K562 (cell line): ENCODE measurements at regions not wholly inside any gene's neighbourhood (a gene's known extent, or its start where the extent isn't known, plus 50 kb on each side); places are given as distances from the start of the nearest gene placed in this dataset.

Source experiments
- ATAC-seq: fragments of 200-7000 bp; cut with Tn5 transposase; 3 replicates; pipeline ENCODE4 v1.9.1; 2020; ENCODE audit warnings: moderate library complexity
- BruUV-seq: library from RNA; stranded (reverse); fragments of 400-500 nt; replicated peaks from 2 replicates; lab custom pipeline; 2021; lab: Mats Ljungman, UMichigan
- CTCF ChIA-PET: fragments of 300-600 bp; formaldehyde crosslinking; extraction: SDS; loops from one replicate; lab custom pipeline; 2021; ENCODE audit warnings: low intra/inter-chr PET ratio; lab: Yijun Ruan, JAX
- POLR2A ChIA-PET: fragments of 300-600, 350-650 bp; sonication (Branson Sonifier 250); formaldehyde crosslinking; extraction: SDS; loops from one replicate; lab custom pipeline; 2021; ENCODE audit warnings: antibody characterized with exemption, inconsistent platforms; lab: Yijun Ruan, JAX
- DNase-seq, 4 experiments: peaks; one replicate each; pipeline versions ENCODE4 v3.0.0 to v3.0.0-alpha.2; 2011 to 2018; ENCODE audit warnings: low spot score in 3 of 4, mixed read lengths in 3 of 4; ENCODE audit errors: extremely low read depth in 1 of 4
- FAIRE-seq: peaks from 2 replicates; lab custom pipeline; 2011; peaks lifted over from hg19 to GRCh38; lab: Jason Lieb, UNC
- H2AFZ ChIP-seq: 2 replicates; pipeline ENCODE4 v1.6.0; 2011; ENCODE audit warnings: low read depth, low read length, control low read depth, inconsistent platforms
- H3K27ac ChIP-seq: fragments of 200-600 bp; 3 replicates; pipeline ENCODE4 v1.8.0; 2011; ENCODE audit warnings: low read depth, mild to moderate bottlenecking, control low read depth, inconsistent platforms, low read length, moderate library complexity, mixed read lengths; ENCODE audit errors: extremely low read depth
- H3K27me3 ChIP-seq, 2 experiments: fragments of 300-600 bp in 1 of 2; 2 replicates in 1 of 2; 3 replicates in 1 of 2; pipeline versions ENCODE4 v1.6.0 to v1.8.0; 2011; ENCODE audit warnings: inconsistent platforms in 2 of 2, low read length in 2 of 2, mild to moderate bottlenecking in 1 of 2, mixed read lengths in 1 of 2, moderate library complexity in 1 of 2; ENCODE audit not compliant: control insufficient read depth in 2 of 2, insufficient read depth in 2 of 2
- H3K36me3 ChIP-seq: fragments of 300-600 bp; 3 replicates; pipeline ENCODE4 v1.8.0; 2011; ENCODE audit warnings: mild to moderate bottlenecking, low read length, inconsistent platforms; ENCODE audit not compliant: control insufficient read depth, insufficient read depth
- H3K4me1 ChIP-seq, 2 experiments: fragments of 200-600 bp in 1 of 2; replicated peaks in 1 of 2; 2 replicates in 1 of 2; 3 replicates in 1 of 2; pipeline versions ENCODE4 v1.5.1 to v1.8.0; 2011; ENCODE audit warnings: inconsistent platforms in 2 of 2, low read length in 2 of 2, mild to moderate bottlenecking in 1 of 2, mixed read lengths in 1 of 2, moderate library complexity in 1 of 2; ENCODE audit not compliant: control insufficient read depth in 2 of 2, insufficient read depth in 2 of 2
- H3K4me2 ChIP-seq: 2 replicates; pipeline ENCODE4 v1.6.1; 2011; ENCODE audit warnings: low read length, control low read depth, inconsistent platforms, mixed read lengths; ENCODE audit not compliant: insufficient read depth
- H3K4me3 ChIP-seq: fragments of 200-600 bp; sonication (generic), shearing (Covaris generic); 2 replicates; pipeline ENCODE4 v1.5.1; 2016; ENCODE audit warnings: control low read depth, inconsistent platforms
- H3K79me2 ChIP-seq: fragments of 200-600 bp; 3 replicates; pipeline ENCODE4 v1.8.0; 2011; ENCODE audit warnings: low read length, inconsistent platforms; ENCODE audit not compliant: control insufficient read depth, insufficient read depth
- H3K9ac ChIP-seq, 2 experiments: 2 replicates each; pipeline versions ENCODE4 v1.6.0 to v1.6.1; 2011; ENCODE audit warnings: low read depth in 2 of 2, low read length in 2 of 2, control low read depth in 1 of 2, inconsistent platforms in 1 of 2, mild to moderate bottlenecking in 1 of 2, mixed read lengths in 1 of 2; ENCODE audit not compliant: insufficient read depth in 1 of 2
- H3K9me1 ChIP-seq: one replicate; pipeline ENCODE4 v1.6.0; 2011; ENCODE audit warnings: inconsistent platforms, mild to moderate bottlenecking, low read length, moderate library complexity; ENCODE audit not compliant: control insufficient read depth, insufficient read depth
- H3K9me3 ChIP-seq: replicated peaks from 2 replicates; pipeline ENCODE4 v1.5.1; 2011; ENCODE audit warnings: low read depth, low read length, inconsistent platforms; ENCODE audit not compliant: control insufficient read depth, insufficient read depth
- H4K20me1 ChIP-seq: replicated peaks from 2 replicates; pipeline ENCODE4 v1.6.1; 2011; ENCODE audit warnings: low read length, inconsistent platforms, mixed read lengths; ENCODE audit not compliant: control insufficient read depth, insufficient read depth
- CEBPB ChIP-seq: fragments of 450-650 bp; IDR thresholded peaks from 2 replicates; pipeline ENCODE4 v1.6.1; 2016; ENCODE audit warnings: missing genetic modification characterization, missing compliant biosample characterization
- CEBPG ChIP-seq, 3 experiments: fragments of 200-800 bp in 1 of 3; sonication (Bioruptor generic) in 1 of 3; sonication (generic) in 1 of 3; formaldehyde crosslinking in 1 of 3; IDR thresholded peaks in 2 of 3; conservative IDR thresholded peaks in 1 of 3; 2 replicates each; pipeline versions ENCODE4 v1.6.1 to v1.8.0; 2016 to 2022; ENCODE audit warnings: missing compliant biosample characterization in 2 of 3, missing genetic modification characterization in 2 of 3, mild to moderate bottlenecking in 1 of 3, missing genetic modification reagents in 1 of 3
- DACH1 ChIP-seq: fragments of 450-650 bp; IDR thresholded peaks from 2 replicates; pipeline ENCODE4 v1.6.1; 2018; ENCODE audit not compliant: partially characterized antibody
- GATA2 ChIP-seq: sonication (generic); formaldehyde crosslinking; IDR thresholded peaks from 2 replicates; pipeline ENCODE4 v1.4.0; 2020; ENCODE audit warnings: mild to moderate bottlenecking, missing genetic modification reagents
- HNRNPK ChIP-seq: fragments of 200-400 bp; formaldehyde crosslinking; IDR thresholded peaks from one replicate; pipeline ENCODE4 v1.6.1; 2018; ENCODE audit warnings: mild to moderate bottlenecking, low read depth, low read length; ENCODE audit not compliant: poor library complexity, severe bottlenecking
- KDM1A ChIP-seq, 2 experiments: fragments of 450-650 bp; IDR thresholded peaks; 2 replicates each; pipeline ENCODE4 v1.6.1; 2016; ENCODE audit warnings: mild to moderate bottlenecking in 2 of 2
- MEF2D ChIP-seq: conservative IDR thresholded peaks from 2 replicates; pipeline ENCODE4 v1.6.1; 2016; ENCODE audit warnings: low read depth, missing genetic modification characterization, missing compliant biosample characterization
- MTF1 ChIP-seq: fragments of 250-450 bp; sonication (Bioruptor Pico); IDR thresholded peaks from 2 replicates; pipeline ENCODE4 v1.9.0; 2021; ENCODE audit warnings: moderate library complexity, mild to moderate bottlenecking, inconsistent platforms, borderline replicate concordance
- NR1H2 ChIP-seq: sonication (generic); formaldehyde crosslinking; IDR thresholded peaks from 2 replicates; pipeline ENCODE4 v1.4.0; 2020; ENCODE audit warnings: mild to moderate bottlenecking, missing genetic modification reagents
- RBM25 ChIP-seq: fragments of 200-400 bp; formaldehyde crosslinking; IDR thresholded peaks from 2 replicates; pipeline ENCODE4 v1.6.1; 2018; ENCODE audit warnings: low read length, low read depth, moderate library complexity; ENCODE audit not compliant: severe bottlenecking
- RBM34 ChIP-seq: fragments of 200-400 bp; formaldehyde crosslinking; IDR thresholded peaks from 2 replicates; pipeline ENCODE4 v1.6.1; 2018; ENCODE audit warnings: low read length, borderline replicate concordance; ENCODE audit not compliant: insufficient read depth
- SIRT6 ChIP-seq: IDR thresholded peaks from one replicate; pipeline ENCODE4 v1.6.1; 2012; ENCODE audit warnings: low read depth, mild to moderate bottlenecking, control low read depth, inconsistent platforms, low read length, moderate library complexity
- STAT5A ChIP-seq: IDR thresholded peaks from 2 replicates; pipeline ENCODE4 v1.6.1; 2012; ENCODE audit warnings: low read length, inconsistent platforms, borderline replicate concordance
- SUPT5H ChIP-seq: fragments of 450-650 bp; IDR thresholded peaks from 2 replicates; pipeline ENCODE4 v1.6.1; 2016
- TAL1 ChIP-seq: fragments of 450-650 bp; IDR thresholded peaks from 2 replicates; pipeline ENCODE4 v1.6.1; 2016; ENCODE audit warnings: mild to moderate bottlenecking
- TSC22D4 ChIP-seq: fragments of 450-650 bp; IDR thresholded peaks from 2 replicates; pipeline ENCODE4 v1.6.1; 2016; ENCODE audit warnings: missing genetic modification characterization, missing biosample characterization, control low read depth
- WHSC1 ChIP-seq: IDR thresholded peaks from one replicate; pipeline ENCODE4 v1.6.1; 2012; ENCODE audit warnings: low read length, control low read depth, inconsistent platforms
- ZFP36 ChIP-seq: fragments of 150-350 bp; IDR thresholded peaks from 2 replicates; pipeline ENCODE4 v1.6.1; 2018; ENCODE audit warnings: low read length, low read depth; ENCODE audit not compliant: partially characterized antibody
- ZNF197 ChIP-seq: fragments of 200-800 bp; sonication (Bioruptor generic); IDR thresholded peaks from 2 replicates; pipeline ENCODE4 v1.6.1; 2016; ENCODE audit warnings: low read depth, missing genetic modification characterization, missing compliant biosample characterization
- ZNF436 ChIP-seq: fragments of 250-450, 450-650 bp; sonication (Bioruptor Pico); formaldehyde crosslinking; IDR thresholded peaks from 2 replicates; pipeline ENCODE4 v1.7.0; 2020; ENCODE audit warnings: mild to moderate bottlenecking
- ZNF586 ChIP-seq: fragments of 450-650 bp; formaldehyde crosslinking; conservative IDR thresholded peaks from 2 replicates; pipeline ENCODE4 v1.4.0; 2020; ENCODE audit warnings: mild to moderate bottlenecking, moderate library complexity
- ZNF830 ChIP-seq: fragments of 250-450 bp; sonication (Bioruptor Pico); IDR thresholded peaks from 2 replicates; pipeline ENCODE4 v1.5.0; 2021; ENCODE audit warnings: mild to moderate bottlenecking
- WGBS: fragments of 100-300 bp; shearing (Covaris generic); methylation state at CpG from one replicate; pipeline ENCODE4 v1.1.6; 2016; ENCODE audit warnings: low coverage, mixed read lengths; ENCODE audit not compliant: insufficient coverage; ENCODE audit errors: missing lambda C conversion rate; 5-methylcytosine and 5-hydroxymethylcytosine counted together
- in situ Hi-C: fragments of 300-500 bp; cut with MboI; formaldehyde crosslinking; loops from 4 replicates; pipeline ENCODE4 v1.15.0; 2018; ENCODE audit warnings: inconsistent platforms, mixed read lengths
- intact Hi-C: fragments of 100-400 bp; cut with micrococcal nuclease; formaldehyde crosslinking; loops from 2 replicates; pipeline ENCODE4 v1.14.2; 2022

GRCh38 chr5:135214897-135215616, 181.0 kb upstream of the PITX1 start (continued):
- TF ChIP-seq RBM25 (peak; percentile 73), WHSC1 (no peak), CEBPG (CRISPR knock-in tag; IDR thresholded peaks at IDR 0.05) (peak; percentile 66), CEBPG (tag; conservative IDR thresholded peaks at IDR 0.05 in 1 of 2, IDR thresholded peaks at IDR 0.05 in 1 of 2) (peak; percentile 68 to 83; a peak in 3 of 4 replicates), KDM1A (IDR thresholded peaks at IDR 0.05) (peak in 1 of 2 experiments; percentile 42; a peak in 1 of 4 replicates), GATA2 (no peak), CEBPB (tag) (peak; percentile 93), ZFP36 (peak; percentile 61)

- DNase-seq (no peak), ATAC-seq (no peak), FAIRE-seq (no peak)
- Histone ChIP-seq H3K27ac (no peak overlapping the region), H4K20me1 (0 out of 2 replicates have a peak, but pooled peaks cover 4% of the 10 kb centered on the region), H2AFZ (no peak overlapping the region), H3K4me3 (no peak overlapping the region), H3K9me1 (no peaks in the 10 kb centered on the region), H3K4me1 (peaks cover 3 to 4% of the 10 kb centered on the region in 2 experiments; a peak in 4 of 5 replicates), H3K9me3 (no peaks in the 10 kb centered on the region), H3K27me3 (peaks cover 0 to 13% of the 10 kb centered on the region in 2 experiments; a peak in 2 of 5 replicates), H3K79me2 (no peaks in the 10 kb centered on the region)
- ChIA-PET CTCF (no interaction called here), POLR2A (interaction anchor here (0.6 to 1.8 kb wide), 2 partner anchors 8 to 102 kb away, joined by 3 to 5 read pairs; no protein-coding TSS in a partner anchor)
- intact Hi-C loops: no loop called here
- no peak for TF ChIP-seq NR1H2 (CRISPR knock-in tag)
- TF ChIP-seq SIRT6: no peak
- TF ChIP-seq TSC22D4 (tag): no peak
- no peak for TF ChIP-seq STAT5A
- no peak for TF ChIP-seq ZNF586 (CRISPR knock-in tag)
- TF ChIP-seq ZNF830: no peak
- TF ChIP-seq ZNF197 (CRISPR knock-in tag): no peak
- TF ChIP-seq HNRNPK: no peak
- TF ChIP-seq MEF2D (tag): no peak
- TF ChIP-seq RBM34: no peak
- no peak for TF ChIP-seq ZNF436
- no peak for TF ChIP-seq TAL1
- TF ChIP-seq MTF1: no peak
- TF ChIP-seq SUPT5H: no peak
- TF ChIP-seq DACH1: no peak
- TF ChIP-seq, all 486 proteins: peak for 0
- no peak overlapping the region for H3K4me2 ChIP-seq
- no peaks in the 10 kb centered on the region for H3K36me3 ChIP-seq
- BruUV-seq: no TSS peak
- 29% methylated on average over 14 of the region's 15 CpGs for WGBS
- in situ Hi-C loops: no loop called here
- peak overlapping the region in 1 of 2 experiments; percentile 61; a peak in 2 of 4 replicates for H3K9ac ChIP-seq
Observed at GRCh38 chr5:135213466-135214239, 179.6 kb upstream of the PITX1 start.
